HG02571 (cell line): ENCODE measurements at regions not wholly inside any gene's neighbourhood (a gene's known extent, or its start where the extent isn't known, plus 50 kb on each side); places are given as distances from the start of the nearest gene placed in this dataset.

ENCODE experiments used
- ATAC-seq: cut with Tn5 transposase; IDR thresholded peaks from one replicate; pipeline ENCODE4 v1.9.1; 2021; ENCODE audit warnings: mild to moderate bottlenecking, moderate library complexity; ENCODE audit not compliant: unreplicated experiment

GRCh38 chr12:114767906-114768722, 84.1 kb upstream of the TBX3 start:
- ATAC-seq: no peak

DNA sequence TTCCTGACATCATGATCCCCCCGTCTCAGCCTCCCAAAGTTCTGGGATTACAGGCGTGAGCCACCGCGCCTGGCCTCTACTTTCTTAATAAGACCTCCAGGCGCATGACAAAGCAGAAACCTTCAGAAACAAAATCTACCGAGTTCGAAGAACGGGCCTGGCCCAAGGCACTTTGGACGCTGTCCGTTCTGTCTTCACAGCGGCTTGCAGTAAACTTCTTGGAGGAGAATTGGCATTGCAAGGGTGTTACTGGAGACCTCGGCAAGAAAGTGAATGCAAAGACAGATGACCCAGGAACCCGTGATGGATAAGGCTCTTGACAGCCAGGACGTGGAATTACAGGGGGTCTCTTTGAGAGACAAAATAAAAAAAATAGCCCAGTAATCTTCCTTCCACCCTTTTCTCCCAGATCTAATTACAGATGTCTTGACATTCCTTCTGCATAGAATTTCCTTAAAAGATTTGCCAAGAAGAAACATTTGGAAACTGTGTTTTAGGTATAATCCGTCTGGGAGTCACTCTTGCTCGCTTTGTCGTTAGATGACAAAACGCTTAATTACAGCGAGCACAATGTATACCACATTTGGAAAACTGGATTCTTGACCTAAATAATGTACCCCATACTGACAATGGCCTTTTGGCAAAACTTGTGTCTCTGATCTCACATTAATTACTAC, 83.2 kb upstream of the TBX3 start:
- no peak for ATAC-seq

GRCh38 chr12:114765960-114766691, 82.2 kb upstream of the TBX3 start:
- ATAC-seq: no peak

DNA sequence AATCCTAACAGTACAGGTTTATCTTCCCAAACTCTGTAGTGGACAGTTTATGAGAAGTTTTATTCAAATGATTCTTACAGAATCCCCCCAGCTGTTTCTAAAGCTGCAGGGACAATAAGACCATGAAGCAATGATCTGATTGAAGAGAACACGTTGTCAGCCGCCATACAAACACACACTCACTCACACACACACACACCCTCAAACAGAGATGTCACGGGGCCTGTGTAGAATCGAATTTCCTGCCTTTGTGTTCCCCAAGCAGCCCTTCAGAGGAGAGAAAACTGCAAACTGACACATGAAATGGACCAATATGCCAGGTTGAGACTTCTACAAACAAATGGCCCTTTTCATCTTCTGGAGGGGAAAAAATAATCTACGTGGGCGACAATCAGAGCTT, 80.5 kb upstream of the TBX3 start:
- no peak for ATAC-seq

DNA sequence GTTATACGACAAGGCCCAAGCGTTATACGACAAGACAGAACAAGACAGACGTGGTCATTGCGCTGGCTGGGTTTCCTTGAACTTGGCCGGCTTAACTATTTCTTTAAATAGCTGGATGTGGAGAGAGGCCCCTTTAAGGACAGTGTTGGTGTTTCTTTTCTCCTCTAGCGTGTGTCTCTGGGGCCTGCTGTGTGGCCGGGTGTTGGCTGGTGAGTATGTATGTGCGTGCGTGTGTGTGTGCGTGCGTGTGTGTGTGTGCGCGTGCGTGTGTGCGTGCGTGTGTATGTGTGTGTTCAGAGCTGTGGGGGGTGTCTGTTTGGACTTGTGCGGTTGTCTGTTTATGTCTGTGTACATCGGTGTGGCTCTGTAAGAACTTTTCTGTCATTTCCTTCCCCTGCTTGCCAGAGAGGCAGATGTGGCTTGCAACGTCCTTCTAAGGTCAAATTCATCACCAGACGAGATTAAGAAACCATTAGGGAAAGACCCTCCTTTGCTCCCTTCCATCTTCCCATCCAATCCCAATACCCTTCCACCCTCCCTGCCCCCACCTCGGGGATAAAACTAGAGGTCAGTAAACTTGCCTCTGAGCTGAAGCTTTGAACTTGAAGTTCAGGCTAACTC, 78.6 kb upstream of the TBX3 start:
- no peak for ATAC-seq

GRCh38 chr12:114760151-114760877, 76.3 kb upstream of the TBX3 start:
- ATAC-seq: no peak

DNA sequence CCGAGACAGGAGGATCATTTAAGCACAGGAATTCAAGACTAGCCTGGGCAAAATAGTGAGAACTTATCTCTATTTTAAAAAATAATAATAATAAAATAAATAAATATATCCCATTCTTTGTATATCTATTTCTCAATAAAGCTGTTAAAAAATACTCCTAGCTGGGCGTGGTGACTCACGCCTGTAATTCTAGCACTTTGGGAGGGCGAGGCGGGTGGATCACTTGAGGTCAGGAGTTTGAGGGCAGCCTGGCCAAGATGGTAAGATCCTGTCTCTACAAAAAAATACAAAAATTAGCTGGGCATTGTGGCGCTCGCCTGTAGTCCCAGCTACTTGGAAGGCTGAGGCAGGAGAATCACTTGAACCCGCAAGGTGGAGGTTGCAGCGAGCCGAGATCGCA, 75.7 kb upstream of the TBX3 start:
- no peak for ATAC-seq

DNA sequence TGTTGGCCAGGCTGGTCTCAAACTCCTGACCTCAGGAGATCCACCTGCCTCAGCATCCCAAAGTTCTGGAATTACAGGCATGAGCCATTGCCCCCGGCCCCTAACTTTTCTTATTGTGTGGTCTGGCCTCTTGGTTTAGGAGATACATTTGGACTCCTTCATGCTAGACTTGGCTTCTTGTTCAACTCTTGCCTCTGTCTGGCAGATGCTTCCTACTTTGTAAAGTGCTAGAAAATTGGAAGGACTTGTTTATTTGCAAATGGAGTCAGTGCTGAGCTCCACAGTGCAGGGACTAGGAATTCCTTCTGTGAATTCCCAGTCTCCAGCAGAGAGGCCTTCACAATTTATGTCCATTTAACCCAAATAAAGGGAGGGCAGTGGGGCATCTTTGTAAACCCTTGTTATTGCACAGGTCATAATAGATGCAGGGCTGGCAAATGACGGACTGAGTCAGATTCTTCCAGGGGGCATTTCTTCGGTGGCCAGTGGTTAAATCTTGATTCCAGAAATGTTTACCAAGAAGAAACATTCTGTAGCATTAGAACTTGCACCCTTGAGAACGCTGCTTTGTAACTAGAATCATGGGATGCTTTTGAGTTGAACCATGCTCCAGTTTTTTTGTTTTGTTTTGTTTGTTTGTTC, 73.8 kb upstream of the TBX3 start:
- no peak for ATAC-seq

DNA sequence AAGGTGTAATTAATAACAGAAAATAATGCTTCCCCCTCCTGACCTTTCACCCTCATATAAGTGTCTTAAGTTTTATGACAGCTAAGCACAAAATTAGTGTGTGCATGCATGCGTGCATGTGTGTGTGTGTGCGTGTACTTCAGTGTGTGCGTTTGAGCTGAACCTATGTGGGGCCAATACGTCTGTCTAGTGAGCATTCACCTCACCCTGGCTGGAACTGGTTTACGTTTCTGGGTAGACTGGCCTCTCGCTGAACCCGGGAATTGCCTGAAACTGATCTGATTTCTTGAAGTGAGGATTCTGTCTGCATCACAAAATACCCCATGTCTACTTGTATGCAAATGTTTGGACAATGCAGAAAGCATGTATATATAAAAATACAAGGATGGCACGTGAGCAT, 68.2 kb upstream of the TBX3 start:
- ATAC-seq: no peak

DNA sequence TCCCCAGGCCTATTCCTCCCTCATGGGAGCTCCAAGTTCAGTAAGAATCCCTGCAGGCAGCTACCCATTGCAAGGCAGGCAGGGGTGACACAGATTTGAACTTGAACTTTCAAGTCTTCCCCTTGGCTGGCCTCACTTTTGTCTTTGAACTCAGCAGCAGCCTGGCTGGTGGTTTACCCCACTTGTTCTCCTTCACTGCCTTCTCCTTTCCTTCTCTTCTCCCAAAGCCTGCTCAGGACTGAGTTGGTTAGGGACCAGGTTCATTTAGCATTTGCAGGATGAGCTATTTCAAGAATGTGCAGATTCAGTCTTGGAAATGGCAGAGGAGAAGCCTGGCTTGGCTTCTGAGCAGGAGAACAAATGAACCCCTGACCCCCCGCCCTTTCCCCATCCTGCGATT, 67.7 kb upstream of the TBX3 start:
- ATAC-seq: no peak

DNA sequence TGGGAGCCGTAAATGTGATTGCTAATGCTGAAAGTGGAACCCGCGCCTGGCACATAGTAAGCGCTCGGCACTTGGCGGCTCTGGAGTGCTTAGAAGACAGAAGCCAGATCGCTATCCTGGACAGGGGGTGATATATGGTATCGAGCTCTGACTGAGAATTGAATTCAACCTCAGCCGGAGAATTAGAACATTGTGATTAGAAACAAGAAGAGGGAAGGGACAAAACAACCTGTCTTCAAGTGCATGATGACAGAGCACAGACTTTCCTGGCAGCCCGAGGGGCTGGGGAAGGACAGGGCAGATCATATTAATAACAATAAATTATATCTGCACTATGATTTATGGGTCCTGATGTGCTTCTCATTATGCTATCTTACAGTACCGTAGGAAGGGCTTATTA, 66.9 kb upstream of the TBX3 start:
- no peak for ATAC-seq

- no peak for ATAC-seq
Measured at GRCh38 chr12:114749065-114749464, 65.1 kb upstream of the TBX3 start.

GRCh38 chr12:114747012-114747858, 63.3 kb upstream of the TBX3 start:
- no peak for ATAC-seq

- no peak for ATAC-seq
Measured at GRCh38 chr12:114746297-114747011, 62.5 kb upstream of the TBX3 start.

DNA sequence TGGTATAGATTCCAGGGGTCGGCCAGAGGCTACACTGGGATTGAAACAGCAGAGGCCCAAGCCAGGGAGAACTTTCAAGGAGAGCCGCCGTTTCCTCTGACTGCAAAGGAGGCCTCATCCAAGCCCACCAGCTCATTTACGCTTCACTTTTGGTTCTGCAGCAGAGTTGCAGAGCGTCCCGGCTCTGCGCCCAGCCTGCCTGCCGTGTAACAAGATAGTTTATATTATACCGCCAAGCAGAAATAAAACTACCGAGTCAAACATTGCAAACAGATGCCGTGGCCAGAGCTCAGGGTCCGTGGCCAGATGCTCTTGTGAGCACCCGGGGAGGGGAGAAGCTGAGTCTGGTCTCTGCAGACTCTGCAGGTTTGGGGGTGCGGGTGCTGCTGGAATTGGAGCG, 60.7 kb upstream of the TBX3 start:
- no peak for ATAC-seq

- ATAC-seq: no peak
Measured at GRCh38 chr12:114744285-114744684, 60.3 kb upstream of the TBX3 start.

GRCh38 chr12:114743799-114744198, 59.8 kb upstream of the TBX3 start:
- ATAC-seq: no peak

- no peak for ATAC-seq
Measured at GRCh38 chr12:114743289-114743688, 59.3 kb upstream of the TBX3 start.

DNA sequence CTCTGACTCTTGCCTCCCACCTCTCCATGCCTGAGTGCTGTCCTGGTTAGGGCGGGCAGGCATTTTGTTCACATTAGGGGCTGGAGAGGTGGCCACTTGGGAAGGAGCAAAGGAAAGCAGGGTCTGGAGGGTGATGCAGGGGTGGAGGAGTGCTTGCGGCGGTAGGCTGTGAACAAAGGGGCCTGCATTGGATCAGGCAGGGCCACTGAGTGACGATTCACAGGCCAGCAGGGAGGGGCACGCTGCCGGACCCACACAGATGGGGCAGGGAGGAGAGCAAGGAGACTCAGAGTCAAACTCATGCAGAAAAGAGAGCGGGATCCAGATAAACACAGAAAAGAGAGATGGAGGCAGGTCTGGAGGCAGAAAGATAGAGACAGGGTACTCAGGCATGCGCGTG, 58.4 kb upstream of the TBX3 start:
- no peak for ATAC-seq
